NCI-H187 (cell line): ENCODE measurements at regions not wholly inside any gene's neighbourhood (a gene's known extent, or its start where the extent isn't known, plus 50 kb on each side); places are given as distances from the start of the nearest gene placed in this dataset.
"Not testable (repeated sequence)": the region's sequence is repeated elsewhere in the genome, so short reads cannot be mapped to it uniquely, and the experiment has no call there.

Source experiments
- DNase-seq, 2 experiments: peaks; one replicate each; lab custom pipeline; 2025; lab: John Stamatoyannopoulos, UW

GRCh38 chr16:9593440-9593839, 502.0 kb downstream of the HAPSTR1 start:
- no peak for DNase-seq

DNA sequence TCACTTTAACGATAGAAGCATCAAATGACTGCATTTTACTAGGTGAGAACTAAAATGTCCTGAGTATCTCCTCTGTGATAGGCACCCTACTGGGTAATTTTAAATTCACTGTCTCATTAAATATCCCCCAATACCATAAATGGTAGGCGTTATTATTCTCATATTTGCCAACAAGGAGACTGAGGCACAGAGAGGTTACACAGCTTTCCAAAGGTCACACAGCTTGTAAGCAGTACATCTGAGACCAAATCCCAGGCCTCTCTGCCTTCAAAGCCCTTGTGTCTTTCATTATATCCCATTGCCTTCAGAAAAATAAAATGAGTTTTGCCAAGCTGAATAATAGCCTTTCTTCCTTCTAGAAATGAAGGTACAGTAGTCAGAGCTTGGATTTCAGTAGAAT, 502.6 kb downstream of the HAPSTR1 start:
- DNase-seq = no peak

GRCh38 chr16:9594946-9595345, 503.5 kb downstream of the HAPSTR1 start:
- DNase-seq = no peak

DNA sequence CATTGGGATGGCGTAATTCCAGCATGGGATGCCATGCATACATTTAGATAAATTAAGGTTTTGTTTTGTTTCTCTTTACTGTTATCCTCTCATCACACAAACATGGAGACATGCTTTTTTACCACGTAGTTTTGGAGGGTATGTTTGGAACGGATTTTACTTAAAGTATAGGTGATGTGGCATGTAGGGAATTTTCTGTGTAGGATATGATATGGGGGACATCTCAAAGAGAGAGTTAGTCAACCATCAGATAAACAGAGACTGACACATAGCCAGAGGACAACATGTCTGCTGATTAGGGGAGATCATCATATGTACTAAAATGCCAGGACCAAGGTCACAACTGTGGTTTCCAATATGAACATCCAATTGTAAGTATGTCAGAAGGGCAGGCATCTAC, 503.9 kb downstream of the HAPSTR1 start:
- DNase-seq = no peak

DNA sequence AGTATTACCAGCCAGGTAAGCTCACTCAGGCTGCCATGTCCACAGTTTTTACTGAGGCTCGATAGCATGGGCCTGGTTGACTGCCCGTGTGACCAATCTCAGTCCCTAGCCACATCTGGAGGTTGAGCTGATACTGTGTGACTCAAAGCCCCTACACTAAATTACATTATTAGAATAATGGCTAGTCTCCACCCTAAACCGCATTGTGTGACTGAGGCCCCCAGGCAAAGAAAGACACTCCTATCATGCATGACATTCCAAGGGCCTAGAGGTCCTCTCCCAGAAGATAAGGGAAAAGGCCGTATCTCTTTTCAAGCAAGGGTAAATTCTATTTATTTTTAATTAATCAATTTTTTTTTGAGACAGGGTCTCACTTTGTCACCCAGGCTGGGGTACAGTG, 505.3 kb downstream of the HAPSTR1 start:
- DNase-seq = no peak

DNA sequence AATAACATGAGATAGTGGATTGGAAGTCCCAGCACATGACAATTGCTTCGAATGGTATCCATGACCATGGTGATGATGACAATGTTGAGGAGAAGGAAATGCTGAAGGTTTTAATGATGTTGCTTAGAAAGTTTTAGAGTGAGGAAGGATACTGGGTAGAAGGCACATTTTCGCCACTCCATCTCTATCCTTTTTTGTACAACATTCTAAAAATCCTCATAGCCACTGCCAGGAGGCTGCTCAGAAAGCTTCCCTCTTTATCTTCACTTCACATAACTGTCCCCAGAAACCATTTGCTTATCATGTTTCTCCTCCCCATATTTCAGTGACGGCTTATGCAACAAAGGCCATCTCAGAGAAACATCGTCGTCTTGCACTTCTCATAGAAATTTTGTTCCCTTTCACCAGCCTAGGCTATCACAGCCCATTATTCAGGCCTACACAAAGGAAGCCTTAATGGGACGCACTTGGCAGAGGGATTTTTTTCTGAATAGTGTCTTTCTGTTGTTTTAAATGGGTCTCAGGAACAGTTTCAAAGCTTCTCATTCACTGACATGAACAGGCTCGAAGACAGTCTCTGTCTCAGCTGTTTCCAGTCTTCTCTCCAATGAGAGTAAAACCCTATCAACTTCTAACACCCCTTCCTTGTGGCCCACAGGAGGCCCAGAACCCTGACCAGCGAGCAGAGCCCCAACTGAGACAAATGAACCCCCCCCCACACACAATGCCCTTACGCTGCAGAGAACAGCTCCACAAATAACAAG, 506.7 kb downstream of the HAPSTR1 start:
- DNase-seq = no peak

- DNase-seq = no peak
Observed at GRCh38 chr16:9598731-9599083, 507.3 kb downstream of the HAPSTR1 start.

- DNase-seq = no peak
Observed at GRCh38 chr16:9599415-9600120, 508.1 kb downstream of the HAPSTR1 start.

DNA sequence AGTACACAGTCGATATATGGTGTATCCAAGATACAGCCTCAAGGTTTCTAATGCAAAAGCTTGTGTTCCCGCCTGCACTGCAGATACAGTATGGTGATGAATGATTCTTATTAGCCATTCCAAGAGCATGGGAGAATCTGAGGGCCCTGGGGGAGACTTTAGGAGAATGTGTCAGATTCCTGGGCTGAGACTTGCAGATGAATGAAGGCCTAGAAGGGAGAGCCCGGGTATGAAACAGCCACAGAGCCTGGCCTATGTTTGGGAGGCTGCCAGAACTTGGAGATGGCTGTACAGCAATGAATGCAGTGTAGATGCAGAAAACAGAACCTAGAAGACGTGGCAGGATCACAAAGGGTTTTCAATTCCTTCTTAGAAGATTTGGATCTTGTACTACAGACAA, 510.7 kb downstream of the HAPSTR1 start:
- no peak for DNase-seq

DNA sequence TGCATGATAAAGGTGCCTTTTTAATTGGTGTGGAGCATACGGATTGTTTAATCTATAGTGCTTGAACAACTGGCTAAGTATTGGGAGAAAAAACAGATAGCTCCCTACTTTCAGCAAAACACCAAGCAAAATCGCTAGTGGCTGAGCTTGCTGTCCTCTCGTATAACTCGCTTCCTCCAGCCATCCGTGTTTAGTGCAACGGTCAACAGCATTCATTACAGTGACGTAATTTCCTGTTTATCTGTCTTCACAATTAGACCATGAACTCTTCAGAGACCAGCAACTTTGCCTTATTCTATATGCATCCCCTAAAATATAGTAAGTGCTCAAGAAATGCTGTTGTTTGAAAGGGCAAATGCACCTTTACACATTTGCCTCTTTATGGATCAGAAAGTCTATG, 511.9 kb downstream of the HAPSTR1 start:
- DNase-seq = no peak

DNA sequence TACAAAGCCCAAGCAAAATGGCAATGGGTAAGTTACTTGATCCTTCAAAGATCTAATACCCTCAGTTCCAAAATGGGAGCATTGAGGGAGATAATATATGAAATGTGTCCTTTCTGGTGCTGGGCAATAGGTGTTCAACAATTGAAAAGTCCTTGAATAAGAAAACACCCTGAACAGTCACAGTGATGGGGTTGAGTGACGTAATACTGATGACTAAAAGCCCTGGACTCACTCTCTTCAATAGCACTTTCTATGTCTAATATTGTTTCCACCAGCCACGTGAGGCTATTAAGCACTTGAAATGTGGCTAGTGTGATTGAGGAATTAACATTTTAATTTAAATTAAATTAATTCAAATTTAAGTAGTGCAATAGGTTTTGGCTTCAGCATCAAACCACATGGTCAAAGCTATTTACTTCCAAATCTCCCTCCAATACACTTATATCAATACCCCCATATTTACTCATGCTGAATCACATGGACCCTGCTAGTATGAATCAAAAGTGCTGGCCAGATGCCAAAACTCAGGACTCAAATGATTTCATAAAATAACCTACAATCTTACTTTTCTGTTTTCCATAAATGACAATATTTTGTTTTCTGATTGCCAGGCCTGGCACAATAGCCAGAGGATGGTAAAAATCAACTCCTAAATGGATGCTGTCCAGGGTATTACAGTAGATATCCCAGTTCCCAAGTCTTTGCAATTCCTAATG, 516.2 kb downstream of the HAPSTR1 start:
- no peak for DNase-seq

GRCh38 chr16:9610727-9611126, 519.3 kb downstream of the HAPSTR1 start:
- no peak for DNase-seq

- no peak for DNase-seq
Observed at GRCh38 chr16:9612267-9612666, 520.8 kb downstream of the HAPSTR1 start.

GRCh38 chr16:9614389-9614788, 522.9 kb downstream of the HAPSTR1 start:
- no peak for DNase-seq

DNA sequence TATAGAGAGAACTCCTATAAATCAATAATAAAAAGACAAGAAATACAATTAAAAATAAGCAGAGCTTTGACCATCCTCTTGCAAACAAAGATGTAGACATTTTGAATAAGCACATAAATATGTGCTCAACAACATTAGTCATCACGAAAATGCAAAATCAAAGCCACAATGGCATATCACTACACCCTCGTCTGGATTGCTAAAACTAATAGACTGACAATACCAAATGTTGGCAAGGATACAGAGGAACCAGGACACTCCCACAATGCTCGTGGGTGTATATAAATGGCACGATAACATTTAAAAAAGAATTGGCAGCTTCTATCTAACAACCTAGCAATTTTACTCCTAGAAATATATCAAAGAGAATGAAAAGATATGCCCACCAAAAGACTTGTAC, 530.8 kb downstream of the HAPSTR1 start:
- DNase-seq = no peak

DNA sequence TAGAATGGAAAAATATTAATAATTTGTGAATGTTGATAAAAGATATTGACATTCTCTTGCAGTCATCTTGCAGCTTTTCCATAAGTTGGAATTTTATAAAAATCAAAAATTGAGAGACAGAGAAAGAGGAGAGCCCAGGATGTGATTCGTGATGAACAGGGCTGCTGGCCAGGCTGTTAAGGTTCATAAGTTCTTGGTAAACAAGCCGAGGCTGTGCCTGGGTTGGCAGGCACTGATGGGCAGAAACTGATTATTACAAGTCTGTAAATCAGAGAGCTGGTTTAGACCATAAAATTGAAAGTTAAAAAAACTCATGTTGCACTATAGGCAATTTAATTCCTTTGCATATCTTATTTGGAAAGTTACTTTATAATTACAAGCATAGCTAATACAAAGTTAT, 533.7 kb downstream of the HAPSTR1 start:
- no peak for DNase-seq

GRCh38 chr16:9627427-9627826, 536.0 kb downstream of the HAPSTR1 start:
- DNase-seq = no peak

DNA sequence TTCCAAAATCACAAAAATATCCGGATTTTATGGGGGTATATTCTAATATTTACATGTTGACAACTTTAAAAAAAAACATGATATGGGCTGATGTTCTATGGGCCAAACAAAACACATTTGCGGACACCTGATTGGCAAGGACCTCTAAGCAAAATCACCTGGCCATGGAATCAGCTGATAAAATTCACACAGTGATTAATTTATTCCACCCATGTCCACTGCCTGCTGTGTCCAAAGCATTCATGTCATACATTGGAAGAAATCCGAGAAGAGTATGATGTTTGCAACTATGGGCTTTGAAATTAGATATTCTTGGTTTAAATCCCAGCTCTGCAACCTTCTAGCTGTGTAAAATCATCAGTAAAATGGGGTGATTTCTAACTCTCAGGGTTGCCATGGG, 538.7 kb downstream of the HAPSTR1 start:
- no peak for DNase-seq

- DNase-seq = no peak
Observed at GRCh38 chr16:9630985-9631384, 539.5 kb downstream of the HAPSTR1 start.

DNA sequence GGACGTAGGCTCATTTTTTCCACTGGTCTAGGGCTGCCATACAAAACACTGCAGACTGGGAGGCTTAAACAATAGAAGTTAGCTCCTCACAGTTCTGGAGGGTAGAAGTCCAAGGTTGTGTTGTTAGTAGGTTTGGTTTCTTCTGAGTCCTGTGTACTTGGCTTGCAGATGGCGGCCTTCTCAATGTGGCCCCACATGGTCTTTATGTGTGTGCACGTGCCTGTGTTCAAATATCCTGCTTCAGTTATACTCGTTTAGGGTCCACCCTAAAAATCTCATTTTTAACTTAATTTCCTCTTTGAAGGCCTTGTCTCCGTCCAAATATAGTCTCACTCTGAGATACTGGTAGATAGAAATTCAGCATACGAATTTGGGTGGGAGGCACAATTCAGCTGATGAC, 542.4 kb downstream of the HAPSTR1 start:
- DNase-seq = no peak

DNA sequence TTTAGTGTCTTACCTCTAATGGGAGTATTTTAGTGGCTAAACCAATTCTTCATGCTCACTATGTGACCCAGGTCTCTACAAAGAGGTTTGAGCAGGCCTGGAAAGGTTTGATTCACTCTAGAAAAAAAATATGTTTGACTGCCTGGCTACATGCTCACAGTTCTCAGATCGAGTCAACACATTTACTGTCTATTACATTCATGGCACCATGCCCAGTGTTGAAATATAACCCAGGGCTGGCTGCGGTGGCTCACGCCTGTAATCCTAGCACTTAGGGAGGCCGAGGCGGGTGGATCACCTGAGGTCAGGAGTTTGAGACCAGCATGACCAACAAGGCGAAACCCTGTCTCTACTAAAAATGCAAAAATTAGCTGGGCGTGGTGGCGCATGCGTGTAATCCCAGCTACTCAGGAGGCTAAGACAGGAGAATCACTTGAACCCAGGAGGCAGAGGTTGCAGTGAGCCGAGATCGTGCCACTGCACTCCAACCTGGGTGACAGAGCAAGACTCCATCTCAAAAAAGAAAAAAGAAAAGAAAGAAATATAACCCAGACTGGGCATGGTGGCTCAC, 543.8 kb downstream of the HAPSTR1 start:
- not testable (repeated sequence) for DNase-seq

GRCh38 chr16:9644258-9644657, 538.0 kb downstream of the GRIN2A start:
- DNase-seq = no peak

DNA sequence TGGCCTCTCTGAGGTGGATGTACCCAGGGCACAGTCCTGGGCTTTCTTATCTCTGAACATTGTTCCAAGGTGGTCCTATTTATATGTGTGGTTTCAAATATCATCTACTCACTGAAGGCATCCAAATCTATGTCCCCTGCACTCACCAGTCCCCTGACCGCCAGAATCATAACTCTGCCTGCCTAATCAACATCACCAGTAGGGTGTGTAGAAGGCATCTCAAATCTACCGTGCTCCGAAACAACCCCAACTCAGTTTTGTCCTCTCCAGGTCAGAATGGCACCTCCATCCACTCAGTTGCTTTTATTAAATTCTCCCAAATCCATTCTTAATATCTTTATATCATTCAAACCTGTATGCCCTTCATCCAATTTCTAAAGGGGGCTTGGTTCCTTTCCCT, 536.3 kb downstream of the GRIN2A start:
- DNase-seq = no peak
